Sigmoid colon (tissue), 4 donors: ENCODE measurements at regions not wholly inside any gene's neighbourhood (a gene's known extent, or its start where the extent isn't known, plus 50 kb on each side); places are given as distances from the start of the nearest gene placed in this dataset.

Experiments used
- CTCF ChIP-seq, 4 experiments: fragments of 450-650 bp in 3 of 4; fragments of 200-600 bp in 1 of 4; IDR thresholded peaks; one replicate each; pipeline ENCODE4 v1.5.1; 2016 to 2019; ENCODE audit warnings: antibody characterized with exemption in 4 of 4, mild to moderate bottlenecking in 3 of 4, moderate library complexity in 2 of 4
- EP300 ChIP-seq, 4 donors: sonication (generic); formaldehyde crosslinking; IDR thresholded peaks; one replicate each; pipeline ENCODE4 v1.6.1; 2017; ENCODE audit warnings: antibody characterized with exemption in 4 of 4
- POLR2A ChIP-seq, 2 donors: fragments of 450-650 bp; IDR thresholded peaks; one replicate each; pipeline ENCODE4 v1.6.1; 2016; ENCODE audit warnings: antibody characterized with exemption in 2 of 2, mild to moderate bottlenecking in 2 of 2, moderate library complexity in 2 of 2
- POLR2AphosphoS5 ChIP-seq, 4 donors: sonication (generic); formaldehyde crosslinking; IDR thresholded peaks; one replicate each; pipeline ENCODE4 v1.6.1; 2017; ENCODE audit warnings: antibody characterized with exemption in 4 of 4

- TF ChIP-seq CTCF (IDR thresholded peaks at IDR 0.05) = peak in 3 of 4 experiments; percentile 55 to 65 (median 62)
- TF ChIP-seq POLR2A (IDR thresholded peaks at IDR 0.05) = no peak
- TF ChIP-seq POLR2AphosphoS5 (IDR thresholded peaks at IDR 0.05) = no peak
- no peak for TF ChIP-seq EP300 (IDR thresholded peaks at IDR 0.05)
Measured at GRCh38 chr7:142603870-142604448, 145.3 kb upstream of the PRSS1 start.
